Brain microvascular endothelial cell (primary cell): ENCODE measurements at regions not wholly inside any gene's neighbourhood (a gene's known extent, or its start where the extent isn't known, plus 50 kb on each side); places are given as distances from the start of the nearest gene placed in this dataset.
"Not testable (repeated sequence)": the region's sequence is repeated elsewhere in the genome, so short reads cannot be mapped to it uniquely, and the experiment has no call there.

Experiments used
- DNase-seq: peaks from one replicate; pipeline ENCODE4 v3.0.0-alpha.2; 2020
- H3K27ac ChIP-seq: fragments of 250-450 bp; sonication (Bioruptor Pico); 2 replicates; pipeline ENCODE4 v1.5.1; 2020; ENCODE audit warnings: mild to moderate bottlenecking, moderate library complexity
- H3K27me3 ChIP-seq: fragments of 250-450 bp; sonication (Bioruptor Pico); replicated peaks from 2 replicates; pipeline ENCODE4 v1.5.1; 2020; ENCODE audit warnings: mild to moderate bottlenecking
- H3K36me3 ChIP-seq: fragments of 250-450 bp; sonication (Bioruptor Pico); replicated peaks from 2 replicates; pipeline ENCODE4 v1.5.1; 2020; ENCODE audit warnings: mild to moderate bottlenecking
- H3K4me3 ChIP-seq: 2 replicates; pipeline ENCODE4 v1.5.1; 2011; ENCODE audit warnings: low read depth, mild to moderate bottlenecking, control low read depth, low read length, moderate library complexity
- in situ Hi-C: cut with HindIII; loops from 2 replicates; pipeline ENCODE4 v1.10.0; 2017; ENCODE audit warnings: low sequenced_read_pairs, low pct_ligation_motif_present
- TF ChIP-seq, protein P1 (sequence below): IDR thresholded peaks from 2 replicates; pipeline ENCODE4 v1.5.1; 2011; ENCODE audit warnings: low read depth, mild to moderate bottlenecking, moderate library complexity, low read length, control low read depth, inconsistent platforms; ENCODE audit errors: missing control alignments

DNA sequence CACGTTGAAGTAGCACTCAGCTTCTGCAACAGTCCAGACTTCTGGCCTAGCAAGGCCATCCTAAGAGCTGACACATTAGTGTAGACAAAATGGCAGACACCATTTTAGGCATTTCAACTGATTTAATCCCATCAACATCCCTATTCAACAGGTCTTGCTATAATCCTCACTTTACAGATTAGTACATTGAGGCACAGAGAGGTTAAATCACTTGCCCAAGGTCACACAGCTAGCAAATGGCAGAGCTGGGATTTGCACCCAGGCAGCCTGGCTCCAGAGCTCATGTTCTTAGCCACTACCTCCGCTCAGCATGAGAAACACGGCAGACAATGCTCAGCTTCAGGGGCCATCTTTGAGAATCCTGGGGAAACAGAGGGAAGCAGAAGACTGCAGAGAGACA lies 107.9 kb upstream of the TRIM2 start:
- H3K27ac ChIP-seq = no peak overlapping the region
- no peak for DNase-seq
- TF ChIP-seq, protein P1, sequence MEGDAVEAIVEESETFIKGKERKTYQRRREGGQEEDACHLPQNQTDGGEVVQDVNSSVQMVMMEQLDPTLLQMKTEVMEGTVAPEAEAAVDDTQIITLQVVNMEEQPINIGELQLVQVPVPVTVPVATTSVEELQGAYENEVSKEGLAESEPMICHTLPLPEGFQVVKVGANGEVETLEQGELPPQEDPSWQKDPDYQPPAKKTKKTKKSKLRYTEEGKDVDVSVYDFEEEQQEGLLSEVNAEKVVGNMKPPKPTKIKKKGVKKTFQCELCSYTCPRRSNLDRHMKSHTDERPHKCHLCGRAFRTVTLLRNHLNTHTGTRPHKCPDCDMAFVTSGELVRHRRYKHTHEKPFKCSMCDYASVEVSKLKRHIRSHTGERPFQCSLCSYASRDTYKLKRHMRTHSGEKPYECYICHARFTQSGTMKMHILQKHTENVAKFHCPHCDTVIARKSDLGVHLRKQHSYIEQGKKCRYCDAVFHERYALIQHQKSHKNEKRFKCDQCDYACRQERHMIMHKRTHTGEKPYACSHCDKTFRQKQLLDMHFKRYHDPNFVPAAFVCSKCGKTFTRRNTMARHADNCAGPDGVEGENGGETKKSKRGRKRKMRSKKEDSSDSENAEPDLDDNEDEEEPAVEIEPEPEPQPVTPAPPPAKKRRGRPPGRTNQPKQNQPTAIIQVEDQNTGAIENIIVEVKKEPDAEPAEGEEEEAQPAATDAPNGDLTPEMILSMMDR = no peak
- no peak overlapping the region for H3K4me3 ChIP-seq
- no peaks in the 10 kb centered on the region for H3K27me3 ChIP-seq
- H3K36me3 ChIP-seq = no peaks in the 10 kb centered on the region
- in situ Hi-C loops = no loop called here

DNA sequence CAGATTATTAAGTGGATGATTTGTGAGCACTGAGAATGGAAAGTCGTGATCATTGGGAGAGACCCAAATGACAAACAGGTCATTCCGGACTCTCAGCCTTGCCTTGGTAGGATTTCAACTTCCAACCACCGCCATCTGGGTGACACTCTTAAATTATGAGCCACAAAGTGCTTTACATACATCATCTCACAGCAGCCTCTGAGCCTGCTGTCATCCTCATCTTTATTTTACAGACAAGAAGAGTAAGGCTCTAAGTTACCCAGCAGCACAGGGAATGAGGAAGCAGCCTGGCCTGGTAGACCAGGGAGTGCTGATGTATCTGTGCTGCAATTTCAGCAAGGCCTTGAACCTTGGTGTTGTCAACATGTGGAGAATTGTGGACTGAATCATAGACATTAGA lies 105.8 kb upstream of the TRIM2 start:
- Histone ChIP-seq H3K27ac (no peak overlapping the region), H3K27me3 (peaks cover 2% of the 10 kb centered on the region), H3K4me3 (no peak overlapping the region), H3K36me3 (no peaks in the 10 kb centered on the region)
- no peak for DNase-seq
- TF ChIP-seq, protein P1 = no peak
- in situ Hi-C loops = no loop called here

DNA sequence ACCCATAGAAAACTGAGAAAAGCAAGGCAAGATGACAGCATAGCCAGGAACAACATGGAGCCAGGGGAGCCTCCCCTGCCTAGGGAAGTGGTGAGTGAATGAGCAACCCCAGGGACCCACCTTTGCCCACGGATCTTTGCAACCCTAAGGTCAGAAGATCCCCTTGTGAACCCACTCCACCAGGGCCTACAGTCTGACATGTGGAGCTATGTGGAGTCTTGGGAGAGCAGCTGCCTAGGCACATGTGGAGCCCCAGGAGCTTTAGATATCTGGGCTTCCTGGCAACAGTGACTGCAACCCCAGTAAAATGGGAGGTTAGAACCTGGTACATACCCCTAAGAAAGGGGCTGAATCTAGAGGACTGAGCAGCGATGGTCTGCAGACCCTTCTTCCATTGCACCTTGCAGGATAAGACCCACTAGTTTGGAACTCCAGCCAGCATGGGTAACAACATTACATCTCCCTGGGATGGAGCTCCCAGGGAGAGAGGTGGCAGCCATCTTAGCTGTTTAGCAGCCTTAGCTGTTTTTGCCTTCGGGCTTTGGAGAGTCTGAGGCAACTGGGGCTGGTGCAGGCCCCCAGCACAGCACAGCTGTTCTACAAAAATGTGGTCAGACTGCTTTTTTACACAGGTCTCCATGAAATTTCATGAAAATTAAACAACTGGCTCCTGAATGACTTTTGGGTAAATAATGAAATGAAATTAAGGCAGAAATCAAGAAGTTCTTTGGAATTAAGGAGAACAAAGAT lies 104.7 kb upstream of the TRIM2 start:
- DNase-seq = no peak
- H3K27me3 ChIP-seq = peaks cover 3% of the 10 kb centered on the region
- no peaks in the 10 kb centered on the region for H3K36me3 ChIP-seq
- in situ Hi-C loops = no loop called here
- no peak overlapping the region for H3K4me3 ChIP-seq
- H3K27ac ChIP-seq = no peak overlapping the region
- TF ChIP-seq, protein P1 = no peak

DNA sequence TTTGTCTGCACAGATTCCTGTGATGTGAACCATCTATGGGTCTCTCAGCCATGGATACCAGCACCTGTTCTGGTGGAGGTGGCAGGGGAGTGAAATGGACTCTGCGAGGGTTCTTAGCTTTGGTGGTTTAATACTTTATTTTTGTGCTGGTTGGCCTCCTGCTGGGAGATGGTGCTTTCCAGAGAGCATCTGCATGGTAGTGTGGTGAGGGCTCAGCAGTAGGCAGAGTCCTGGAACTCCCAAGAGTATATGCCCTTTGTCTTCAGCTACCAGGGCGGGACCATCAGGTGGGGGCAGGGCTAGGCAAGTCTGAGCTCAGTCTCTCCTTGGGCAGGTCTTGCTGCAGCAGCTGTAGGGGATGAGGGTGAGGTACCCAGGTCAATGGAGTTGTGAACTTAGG lies 97.5 kb upstream of the TRIM2 start:
- H3K27me3 ChIP-seq, in situ Hi-C loops, H3K4me3 ChIP-seq, H3K27ac ChIP-seq, DNase-seq, H3K36me3 ChIP-seq: not testable (repeated sequence)

DNA sequence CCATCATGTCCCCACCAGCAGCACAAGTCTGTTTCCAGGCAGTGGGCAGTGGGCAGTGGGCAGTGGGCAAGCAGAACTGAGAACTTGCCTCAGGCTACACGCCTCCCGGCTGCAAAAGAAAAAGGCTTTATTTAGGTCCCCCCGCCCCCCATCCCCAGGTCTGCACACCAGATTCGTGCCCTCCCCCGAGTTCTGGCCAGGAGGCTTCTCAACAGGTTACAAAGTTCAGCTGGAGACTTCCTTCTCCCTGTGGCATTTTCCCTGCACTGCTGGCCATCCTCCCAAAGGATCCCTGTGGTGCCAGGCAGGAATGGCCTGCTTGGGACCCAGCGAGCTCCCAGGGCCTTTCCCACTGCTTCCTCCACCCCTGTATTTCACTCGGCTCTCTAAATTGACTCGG lies 97.0 kb upstream of the TRIM2 start:
- TF ChIP-seq, protein P1 = no peak
- in situ Hi-C loops = no loop called here
- H3K27ac ChIP-seq = no peak overlapping the region
- H3K27me3 ChIP-seq = peaks cover 6% of the 10 kb centered on the region
- DNase-seq = no peak
- H3K4me3 ChIP-seq = no peak overlapping the region
- no peaks in the 10 kb centered on the region for H3K36me3 ChIP-seq

DNA sequence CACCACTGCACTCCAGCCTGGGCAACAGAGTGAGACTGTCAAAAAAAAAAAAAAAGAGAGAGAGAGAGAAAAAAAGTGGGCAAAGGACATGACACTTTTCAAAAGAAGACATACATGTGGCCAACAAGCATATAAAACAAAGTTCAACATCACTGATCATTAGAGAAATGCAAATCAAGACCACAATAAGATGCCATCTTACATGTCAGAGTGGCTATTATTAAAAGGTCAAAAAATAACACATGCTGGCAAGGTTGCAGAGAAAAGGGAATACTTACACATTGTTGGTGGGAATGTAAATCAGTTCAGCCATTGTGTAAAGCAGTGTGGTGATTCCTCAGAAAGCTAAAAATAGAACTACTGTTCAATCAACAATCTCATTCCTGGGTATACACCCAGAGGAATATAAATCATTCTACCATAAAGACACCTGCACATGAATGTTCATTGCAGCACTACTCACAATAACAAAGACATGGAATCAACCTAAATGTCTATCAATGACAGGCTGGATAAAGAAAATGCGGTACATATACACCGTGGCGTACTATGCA lies 94.9 kb upstream of the TRIM2 start:
- no peaks in the 10 kb centered on the region for H3K36me3 ChIP-seq
- H3K27ac ChIP-seq = no peak overlapping the region
- in situ Hi-C loops = no loop called here
- TF ChIP-seq, protein P1 = no peak
- peaks cover 3% of the 10 kb centered on the region for H3K27me3 ChIP-seq
- no peak for DNase-seq
- no peak overlapping the region for H3K4me3 ChIP-seq
